Esophagus squamous epithelium (tissue), 4 donors: ENCODE measurements at regions not wholly inside any gene's neighbourhood (a gene's known extent, or its start where the extent isn't known, plus 50 kb on each side); places are given as distances from the start of the nearest gene placed in this dataset.

Source experiments
- POLR2A ChIP-seq, 4 donors: fragments of 450-650 bp; IDR thresholded peaks; one replicate each; pipeline ENCODE4 v1.6.1; 2017; ENCODE audit warnings: antibody characterized with exemption in 4 of 4, mild to moderate bottlenecking in 4 of 4, moderate library complexity in 3 of 4
- TF ChIP-seq, protein P1 (sequence below), 6 experiments: fragments of 450-650 bp in 4 of 6; fragments of 200-600 bp in 2 of 6; sonication (generic) in 2 of 6; IDR thresholded peaks; one replicate each; pipeline ENCODE4 v1.5.1; 2016 to 2019; ENCODE audit warnings: antibody characterized with exemption in 6 of 6, mild to moderate bottlenecking in 4 of 6, moderate library complexity in 4 of 6

DNA sequence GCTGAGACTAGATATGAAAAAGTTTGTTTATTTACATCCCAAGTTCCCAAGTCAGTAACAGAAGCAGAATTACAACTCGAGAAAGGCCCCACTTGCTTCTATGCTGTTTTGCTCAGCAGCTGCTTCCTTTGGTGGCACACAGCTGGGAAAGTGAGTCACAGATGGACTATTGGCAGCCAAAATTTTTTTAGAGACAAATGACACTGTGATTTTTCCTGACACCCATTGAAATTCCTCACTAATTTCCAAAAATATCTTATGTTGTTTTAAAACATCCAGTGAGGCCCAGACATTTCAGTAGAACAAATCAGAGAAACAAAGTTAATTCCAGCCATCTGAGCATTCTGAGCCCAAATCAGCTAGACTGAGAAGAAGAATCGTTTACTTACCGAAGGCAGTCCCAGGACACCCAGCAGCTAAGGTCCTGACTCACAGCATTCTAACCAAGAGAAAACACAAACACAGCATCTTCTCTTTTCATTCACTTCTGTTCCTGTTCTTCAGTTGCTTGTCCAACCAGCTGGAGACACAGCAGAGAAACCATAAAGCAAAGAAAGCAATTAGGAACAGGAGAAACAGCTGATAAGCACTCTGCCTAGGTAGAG lies 188.3 kb downstream of the DAD1 start:
- TF ChIP-seq, protein P1, sequence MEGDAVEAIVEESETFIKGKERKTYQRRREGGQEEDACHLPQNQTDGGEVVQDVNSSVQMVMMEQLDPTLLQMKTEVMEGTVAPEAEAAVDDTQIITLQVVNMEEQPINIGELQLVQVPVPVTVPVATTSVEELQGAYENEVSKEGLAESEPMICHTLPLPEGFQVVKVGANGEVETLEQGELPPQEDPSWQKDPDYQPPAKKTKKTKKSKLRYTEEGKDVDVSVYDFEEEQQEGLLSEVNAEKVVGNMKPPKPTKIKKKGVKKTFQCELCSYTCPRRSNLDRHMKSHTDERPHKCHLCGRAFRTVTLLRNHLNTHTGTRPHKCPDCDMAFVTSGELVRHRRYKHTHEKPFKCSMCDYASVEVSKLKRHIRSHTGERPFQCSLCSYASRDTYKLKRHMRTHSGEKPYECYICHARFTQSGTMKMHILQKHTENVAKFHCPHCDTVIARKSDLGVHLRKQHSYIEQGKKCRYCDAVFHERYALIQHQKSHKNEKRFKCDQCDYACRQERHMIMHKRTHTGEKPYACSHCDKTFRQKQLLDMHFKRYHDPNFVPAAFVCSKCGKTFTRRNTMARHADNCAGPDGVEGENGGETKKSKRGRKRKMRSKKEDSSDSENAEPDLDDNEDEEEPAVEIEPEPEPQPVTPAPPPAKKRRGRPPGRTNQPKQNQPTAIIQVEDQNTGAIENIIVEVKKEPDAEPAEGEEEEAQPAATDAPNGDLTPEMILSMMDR (IDR thresholded peaks at IDR 0.05) = no peak
- no peak for TF ChIP-seq POLR2A (IDR thresholded peaks at IDR 0.05)
